H1 (cell line): ENCODE measurements at regions not wholly inside any gene's neighbourhood (a gene's known extent, or its start where the extent isn't known, plus 50 kb on each side); places are given as distances from the start of the nearest gene placed in this dataset.

Experiments
- CTCF ChIA-PET: fragments of 300-600 bp; sonication (Branson Sonifier 250); formaldehyde crosslinking; loops from one replicate; lab custom pipeline; 2021; ENCODE audit not compliant: partially characterized antibody; lab: Charles Lee
- POLR2A ChIA-PET: fragments of 300-600 bp; sonication (Branson Sonifier 250); formaldehyde crosslinking; loops from one replicate; lab custom pipeline; 2021; ENCODE audit warnings: inconsistent platforms; ENCODE audit not compliant: partially characterized antibody; lab: Charles Lee
- DNase-seq, 2 experiments: peaks; one replicate each; pipeline versions ENCODE4 v3.0.0 to v3.0.0-alpha.2; 2010 to 2022; ENCODE audit warnings: low spot score in 2 of 2, low read depth in 1 of 2, mixed read lengths in 1 of 2
- FAIRE-seq: peaks from 2 replicates; lab custom pipeline; 2011; peaks lifted over from hg19 to GRCh38; lab: Jason Lieb, UNC
- H2AFZ ChIP-seq: 2 replicates; pipeline ENCODE4 v1.8.1; 2012; ENCODE audit warnings: low read length, inconsistent platforms
- H2AK5ac ChIP-seq: 2 replicates; pipeline ENCODE4 v1.6.1; 2013; ENCODE audit warnings: low read depth, low read length
- H2BK120ac ChIP-seq: replicated peaks from 2 replicates; pipeline ENCODE3; 2013; ENCODE audit warnings: low read depth, low read length, inconsistent platforms
- H2BK12ac ChIP-seq: 2 replicates; pipeline ENCODE4 v1.6.1; 2013; ENCODE audit warnings: low read depth, low read length
- H2BK15ac ChIP-seq: 2 replicates; pipeline ENCODE4 v1.6.1; 2013; ENCODE audit warnings: low read length
- H2BK20ac ChIP-seq: 2 replicates; pipeline ENCODE4 v1.6.1; 2013; ENCODE audit warnings: low read length
- H2BK5ac ChIP-seq: 2 replicates; pipeline ENCODE4 v1.6.1; 2013; ENCODE audit warnings: low read depth, low read length
- H3K14ac ChIP-seq: 2 replicates; pipeline ENCODE4 v1.6.1; 2013; ENCODE audit warnings: inconsistent platforms; ENCODE audit not compliant: insufficient read length
- H3K18ac ChIP-seq: 2 replicates; pipeline ENCODE4 v1.6.1; 2013; ENCODE audit warnings: low read length; ENCODE audit errors: extremely low read depth
- H3K23ac ChIP-seq: 2 replicates; pipeline ENCODE4 v1.6.1; 2013; ENCODE audit warnings: inconsistent platforms; ENCODE audit not compliant: insufficient read length
- H3K23me2 ChIP-seq: 2 replicates; pipeline ENCODE4 v1.6.1; 2013; ENCODE audit warnings: low read depth, low read length
- H3K27ac ChIP-seq: 2 replicates; pipeline ENCODE4 v1.6.1; 2011; ENCODE audit warnings: low read depth, low read length, inconsistent platforms
- H3K27me3 ChIP-seq, 4 experiments: replicated peaks in 1 of 4; 1 replicate in 1 of 4; 2 replicates in 3 of 4; pipeline versions ENCODE4 v1.6.1 to v1.8.1; 2011 to 2013; ENCODE audit warnings: low read length in 3 of 4, mild to moderate bottlenecking in 3 of 4, inconsistent platforms in 2 of 4, mixed read lengths in 2 of 4, moderate library complexity in 1 of 4; ENCODE audit not compliant: control insufficient read depth in 3 of 4, insufficient read depth in 3 of 4; ENCODE audit errors: extremely low read depth in 1 of 4
- H3K36me3 ChIP-seq, 4 experiments: 2 replicates each; pipeline versions ENCODE4 v1.6.1 to v1.8.1; 2011 to 2013; ENCODE audit warnings: mild to moderate bottlenecking in 4 of 4, low read length in 3 of 4, moderate library complexity in 2 of 4, control low read depth in 1 of 4, inconsistent platforms in 1 of 4; ENCODE audit not compliant: insufficient read depth in 4 of 4, control insufficient read depth in 2 of 4
- H3K4ac ChIP-seq: replicated peaks from 2 replicates; pipeline ENCODE3; 2013; ENCODE audit warnings: low read length, low read depth, mixed read lengths, inconsistent platforms; ENCODE audit not compliant: insufficient read length
- H3K4me1 ChIP-seq, 4 experiments: replicated peaks in 1 of 4; 1 replicate in 1 of 4; 2 replicates in 3 of 4; pipeline versions ENCODE4 v1.6.1 to v1.8.1; 2011 to 2013; ENCODE audit warnings: low read length in 3 of 4, inconsistent platforms in 2 of 4, mixed read lengths in 1 of 4; ENCODE audit not compliant: insufficient read depth in 4 of 4, control insufficient read depth in 3 of 4
- H3K4me2 ChIP-seq, 2 experiments: 2 replicates each; pipeline versions ENCODE4 v1.6.1 to v1.8.1; 2011 to 2013; ENCODE audit warnings: low read depth in 2 of 2, low read length in 2 of 2, control low read depth in 1 of 2, inconsistent platforms in 1 of 2, mild to moderate bottlenecking in 1 of 2; ENCODE audit not compliant: insufficient read depth in 1 of 2
- H3K4me3 ChIP-seq, 4 experiments: fragments of 200-600, 300-600 bp in 1 of 4; sonication (generic), shearing (Covaris generic), sonication (Bioruptor Twin) in 1 of 4; 2 replicates each; pipeline versions ENCODE4 v1.5.1 to v1.8.1; 2011 to 2016; ENCODE audit warnings: low read length in 4 of 4, low read depth in 3 of 4, control low read depth in 2 of 4, inconsistent platforms in 2 of 4, mild to moderate bottlenecking in 2 of 4, mixed read lengths in 1 of 4, moderate library complexity in 1 of 4; ENCODE audit not compliant: insufficient read depth in 2 of 4; ENCODE audit errors: extremely low read depth in 1 of 4
- H3K56ac ChIP-seq: replicated peaks from 2 replicates; pipeline ENCODE3; 2013; ENCODE audit warnings: low read depth, mild to moderate bottlenecking, mixed read lengths, low read length, inconsistent platforms; ENCODE audit not compliant: insufficient read length
- H3K79me1 ChIP-seq: 2 replicates; pipeline ENCODE4 v1.6.1; 2013; ENCODE audit warnings: low read depth, low read length, control low read depth
- H3K79me2 ChIP-seq, 2 experiments: 2 replicates each; pipeline versions ENCODE4 v1.6.1 to v1.8.1; 2012 to 2013; ENCODE audit warnings: low read length in 2 of 2, mild to moderate bottlenecking in 2 of 2, inconsistent platforms in 1 of 2; ENCODE audit not compliant: insufficient read depth in 2 of 2, control insufficient read depth in 1 of 2
- H3K9ac ChIP-seq, 4 experiments: replicated peaks in 1 of 4; 1 replicate in 1 of 4; 2 replicates in 3 of 4; pipeline versions ENCODE4 v1.6.1 to v1.8.1; 2011 to 2013; ENCODE audit warnings: low read depth in 3 of 4, low read length in 3 of 4, control low read depth in 2 of 4, mild to moderate bottlenecking in 2 of 4, moderate library complexity in 2 of 4, inconsistent platforms in 1 of 4; ENCODE audit errors: extremely low read depth in 1 of 4
- H3K9me3 ChIP-seq, 2 experiments: 2 replicates each; pipeline versions ENCODE4 v1.6.1 to v1.8.1; 2012 to 2013; ENCODE audit warnings: mild to moderate bottlenecking in 2 of 2, moderate library complexity in 2 of 2, control low read depth in 1 of 2, inconsistent platforms in 1 of 2, low read depth in 1 of 2, low read length in 1 of 2, mixed read lengths in 1 of 2; ENCODE audit not compliant: insufficient read depth in 2 of 2
- H4K20me1 ChIP-seq, 2 experiments: replicated peaks in 1 of 2; 2 replicates each; pipeline versions ENCODE3 to v1.8.1; 2011 to 2013; ENCODE audit warnings: inconsistent platforms in 2 of 2, low read length in 2 of 2, mild to moderate bottlenecking in 1 of 2; ENCODE audit not compliant: insufficient read depth in 2 of 2, control insufficient read depth in 1 of 2
- H4K5ac ChIP-seq: 2 replicates; pipeline ENCODE4 v1.6.1; 2013; ENCODE audit warnings: low read length, low read depth, mixed read lengths, inconsistent platforms; ENCODE audit not compliant: insufficient read length
- H4K8ac ChIP-seq: 2 replicates; pipeline ENCODE4 v1.8.0; 2013; ENCODE audit warnings: mild to moderate bottlenecking, moderate library complexity, low read length, inconsistent platforms; ENCODE audit not compliant: insufficient read depth; ENCODE audit errors: extremely low read depth
- H4K91ac ChIP-seq: replicated peaks from 2 replicates; pipeline ENCODE3; 2013; ENCODE audit warnings: low read length, mixed read lengths, inconsistent platforms; ENCODE audit not compliant: insufficient read length
- BACH1 ChIP-seq: IDR thresholded peaks from 2 replicates; pipeline ENCODE4 v1.6.1; 2012; ENCODE audit warnings: low read length, improper control_type of control experiment
- CBX8 ChIP-seq: fragments of 300-800, 300-1000 bp; sonication (generic); IDR thresholded peaks from 2 replicates; pipeline ENCODE4 v1.7.1; 2016; ENCODE audit warnings: low read depth, low read length, borderline replicate concordance
- CEBPB ChIP-seq: IDR thresholded peaks from 2 replicates; pipeline ENCODE4 v1.6.1; 2012; ENCODE audit warnings: low read depth, low read length
- JUND ChIP-seq: IDR thresholded peaks from 2 replicates; pipeline ENCODE4 v1.6.1; 2011; ENCODE audit warnings: mild to moderate bottlenecking, improper control_type of control experiment, low read length
- KDM5A ChIP-seq: fragments of 200-600 bp; IDR thresholded peaks from 2 replicates; pipeline ENCODE4 v1.7.1; 2012; ENCODE audit warnings: mild to moderate bottlenecking, low read length, inconsistent platforms, mixed read lengths
- RBBP5 ChIP-seq: IDR thresholded peaks from 2 replicates; pipeline ENCODE4 v1.7.1; 2012; ENCODE audit warnings: low read depth, mild to moderate bottlenecking, inconsistent platforms, low read length, moderate library complexity, borderline replicate concordance
- SIX5 ChIP-seq: IDR thresholded peaks from 2 replicates; pipeline ENCODE4 v1.6.1; 2011; ENCODE audit warnings: mild to moderate bottlenecking, low read depth, low read length
- SRF ChIP-seq: IDR thresholded peaks from 2 replicates; pipeline ENCODE4 v1.6.1; 2011; ENCODE audit warnings: mild to moderate bottlenecking, low read depth, low read length, moderate library complexity
- TAF7 ChIP-seq: optimal IDR thresholded peaks from 2 replicates; pipeline ENCODE3; 2011; ENCODE audit warnings: low read depth, mild to moderate bottlenecking, inconsistent platforms, low read length, moderate library complexity, borderline replicate concordance
- ZNF274 ChIP-seq: IDR thresholded peaks from 2 replicates; pipeline ENCODE4 v1.7.0; 2012; ENCODE audit warnings: low read length, borderline replicate concordance; ENCODE audit errors: extremely low read depth
- WGBS, 2 experiments: shearing (Covaris generic) in 1 of 2; methylation state at CpG; one replicate each; pipeline versions ENCODE4 v1.1.6 to v1.1.7; 2013 to 2015; ENCODE audit warnings: low lambda C conversion rate in 2 of 2, mixed read lengths in 2 of 2, inconsistent platforms in 1 of 2, low coverage in 1 of 2, missing lambda C conversion rate in 1 of 2; ENCODE audit not compliant: insufficient replicate concordance in 2 of 2, insufficient coverage in 1 of 2, insufficient read length in 1 of 2; ENCODE audit errors: extremely low coverage in 1 of 2, missing lambda C conversion rate in 1 of 2; 5-methylcytosine and 5-hydroxymethylcytosine counted together
- TF ChIP-seq, protein P1 (sequence below): IDR thresholded peaks from 2 replicates; pipeline ENCODE4 v1.6.1; 2012; ENCODE audit warnings: low read length, inconsistent platforms
- TF ChIP-seq, protein P2 (sequence below): IDR thresholded peaks from 2 replicates; pipeline ENCODE4 v1.6.1; 2011; ENCODE audit warnings: low read depth, mild to moderate bottlenecking, low read length; ENCODE audit not compliant: insufficient read depth

DNA sequence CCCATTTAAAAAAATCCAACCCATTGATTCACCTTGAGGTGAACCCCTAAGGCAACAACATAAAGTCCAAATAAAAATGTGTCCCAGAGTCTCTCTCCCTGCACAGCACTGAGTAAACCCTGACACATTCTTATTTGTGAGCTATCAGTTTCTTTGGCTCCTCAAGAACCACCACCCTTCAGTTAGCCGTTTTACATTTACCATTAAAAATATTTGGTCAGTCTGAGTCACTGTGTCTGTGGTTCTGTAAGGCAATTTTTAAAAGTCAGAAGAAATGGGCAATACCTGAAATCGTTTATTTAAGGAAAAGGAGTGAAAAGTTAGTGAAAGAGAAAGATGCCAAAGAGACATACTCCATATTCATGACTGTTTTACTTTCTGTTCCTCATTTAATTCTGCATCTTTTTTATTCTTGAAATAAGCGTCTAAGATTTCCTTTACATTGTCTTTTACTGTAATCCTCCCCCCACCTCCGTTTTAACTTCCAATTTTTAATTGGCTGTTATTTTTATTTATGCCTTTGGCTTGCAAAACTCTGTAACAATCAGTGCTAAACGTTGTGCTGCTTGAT lies 91.7 kb upstream of the IVNS1ABP start:
- WGBS, 2 experiments = 86 to 100% methylated on average over 1 to 5 of the region's 5 CpGs
- no peak for TF ChIP-seq SRF
- no peak for TF ChIP-seq KDM5A
- no peak for TF ChIP-seq JUND
- TF ChIP-seq, protein P1, sequence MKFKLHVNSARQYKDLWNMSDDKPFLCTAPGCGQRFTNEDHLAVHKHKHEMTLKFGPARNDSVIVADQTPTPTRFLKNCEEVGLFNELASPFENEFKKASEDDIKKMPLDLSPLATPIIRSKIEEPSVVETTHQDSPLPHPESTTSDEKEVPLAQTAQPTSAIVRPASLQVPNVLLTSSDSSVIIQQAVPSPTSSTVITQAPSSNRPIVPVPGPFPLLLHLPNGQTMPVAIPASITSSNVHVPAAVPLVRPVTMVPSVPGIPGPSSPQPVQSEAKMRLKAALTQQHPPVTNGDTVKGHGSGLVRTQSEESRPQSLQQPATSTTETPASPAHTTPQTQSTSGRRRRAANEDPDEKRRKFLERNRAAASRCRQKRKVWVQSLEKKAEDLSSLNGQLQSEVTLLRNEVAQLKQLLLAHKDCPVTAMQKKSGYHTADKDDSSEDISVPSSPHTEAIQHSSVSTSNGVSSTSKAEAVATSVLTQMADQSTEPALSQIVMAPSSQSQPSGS = no peak
- no peak for TF ChIP-seq ZNF274
- TF ChIP-seq TAF7 = no peak
- TF ChIP-seq, protein P2, sequence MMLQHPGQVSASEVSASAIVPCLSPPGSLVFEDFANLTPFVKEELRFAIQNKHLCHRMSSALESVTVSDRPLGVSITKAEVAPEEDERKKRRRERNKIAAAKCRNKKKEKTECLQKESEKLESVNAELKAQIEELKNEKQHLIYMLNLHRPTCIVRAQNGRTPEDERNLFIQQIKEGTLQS = no peak
- no peak for TF ChIP-seq CEBPB
- TF ChIP-seq BACH1 = no peak
- no peak for TF ChIP-seq CBX8
- no peak for TF ChIP-seq SIX5
- TF ChIP-seq RBBP5 = no peak

More for the DNA sequence above, 91.7 kb upstream of the IVNS1ABP start:
- Histone ChIP-seq H3K4ac (no peak overlapping the region), H3K79me2 (no peaks in the 10 kb centered on the region), H3K27ac (no peak overlapping the region), H3K79me1 (no peaks in the 10 kb centered on the region), H3K9me3 (peaks cover 0 to 3% of the 10 kb centered on the region in 2 experiments; a peak in 1 of 4 replicates), H2BK15ac (no peak overlapping the region), H3K9ac (no peak overlapping the region), H4K5ac (no peak overlapping the region), H3K4me2 (no peak overlapping the region), H2AK5ac (no peak overlapping the region), H3K14ac (no peak overlapping the region), H3K36me3 (no peaks in the 10 kb centered on the region), H2BK5ac (no peak overlapping the region), H3K4me3 (no peak overlapping the region), H2BK12ac (no peak overlapping the region), H2BK120ac (no peak overlapping the region), H2AFZ (no peak overlapping the region), H3K23ac (no peak overlapping the region), H2BK20ac (no peak overlapping the region), H4K20me1 (no peaks in the 10 kb centered on the region), H3K56ac (no peak overlapping the region), H3K4me1 (peaks cover 0 to 3% (median 2%) of the 10 kb centered on the region in 4 experiments; a peak in 1 of 7 replicates), H4K91ac (no peak overlapping the region), H3K18ac (no peak overlapping the region), H4K8ac (no peak overlapping the region), H3K23me2 (no peaks in the 10 kb centered on the region; the same call in 1 of the 2 replicates), H3K27me3 (no peaks in the 10 kb centered on the region)
- no peak for FAIRE-seq
- CTCF ChIA-PET = interaction anchor here (1.0 kb wide), 1 partner anchor 9 kb away, joined by 4 read pairs; no protein-coding TSS in a partner anchor
- no peak for DNase-seq
- POLR2A ChIA-PET = no interaction called here
